Motor neuron (in vitro differentiated cells): ENCODE measurements at regions not wholly inside any gene's neighbourhood (a gene's known extent, or its start where the extent isn't known, plus 50 kb on each side); places are given as distances from the start of the nearest gene placed in this dataset.
A peak's percentile ranks its signal among the peaks of the same experiment; 100 is the strongest.

Source experiments
- ATAC-seq, 8 experiments: fragments of 200-7000 bp; cut with Tn5 transposase; replicated peaks in 6 of 8; 2 replicates each; pipeline ENCODE4 v1.8.0; 2021; ENCODE audit warnings: mild to moderate bottlenecking in 8 of 8, moderate library complexity in 8 of 8
- H3K27ac ChIP-seq, 2 donors: fragments of 250-450 bp; sonication (Bioruptor Pico); 2 replicates each; pipeline ENCODE4 v1.9.0; 2021; ENCODE audit warnings: antibody characterized with exemption in 2 of 2, mild to moderate bottlenecking in 2 of 2, moderate library complexity in 1 of 2
- H3K4me1 ChIP-seq, 2 donors: fragments of 250-450 bp; sonication (Bioruptor Pico); replicated peaks in 1 of 2; 2 replicates each; pipeline ENCODE4 v1.6.1; 2021; ENCODE audit warnings: antibody characterized with exemption in 2 of 2, mild to moderate bottlenecking in 2 of 2, moderate library complexity in 1 of 2
- H3K4me3 ChIP-seq, 5 donors: fragments of 250-450 bp; sonication (Bioruptor Pico); 2 replicates each; pipeline ENCODE4 v1.9.0; 2021; ENCODE audit warnings: antibody characterized with exemption in 5 of 5, mild to moderate bottlenecking in 5 of 5, moderate library complexity in 4 of 5
- WGBS, 10 experiments: fragments of 450-650 bp; shearing (Covaris generic); methylation state at CpG; one replicate each; pipeline ENCODE4 v1.0.0; 2022; 5-methylcytosine and 5-hydroxymethylcytosine counted together
- in situ Hi-C, 9 experiments: fragments of 400-800 bp; cut with MboI; loops; one replicate each; pipeline ENCODE4 v1.15.0; 2021; ENCODE audit warnings: low sequenced_read_pairs in 9 of 9, low pct_unique_long_range_greater_than_20kb in 2 of 9; ENCODE audit not compliant: unreplicated experiment in 9 of 9

- ATAC-seq = no peak
- 60 to 100% (median 88%) methylated on average over 1 to 3 of the region's 3 CpGs; no CpG with 5 or more reads in 1 of the 10 experiments for WGBS, 10 experiments
- H3K27ac ChIP-seq = no peak overlapping the region
- H3K4me3 ChIP-seq = no peak overlapping the region
- in situ Hi-C loops = loop anchor here in 1 of 9 experiments (25.0 kb wide), 1 partner anchor 102 kb away; no protein-coding TSS in a partner anchor
- H3K4me1 ChIP-seq = peaks cover 6 to 11% of the 10 kb centered on the region in 2 donors
These were observed 103.7 kb upstream of the TPM1 start for GRCh38 chr15:62938825-62939224.

DNA sequence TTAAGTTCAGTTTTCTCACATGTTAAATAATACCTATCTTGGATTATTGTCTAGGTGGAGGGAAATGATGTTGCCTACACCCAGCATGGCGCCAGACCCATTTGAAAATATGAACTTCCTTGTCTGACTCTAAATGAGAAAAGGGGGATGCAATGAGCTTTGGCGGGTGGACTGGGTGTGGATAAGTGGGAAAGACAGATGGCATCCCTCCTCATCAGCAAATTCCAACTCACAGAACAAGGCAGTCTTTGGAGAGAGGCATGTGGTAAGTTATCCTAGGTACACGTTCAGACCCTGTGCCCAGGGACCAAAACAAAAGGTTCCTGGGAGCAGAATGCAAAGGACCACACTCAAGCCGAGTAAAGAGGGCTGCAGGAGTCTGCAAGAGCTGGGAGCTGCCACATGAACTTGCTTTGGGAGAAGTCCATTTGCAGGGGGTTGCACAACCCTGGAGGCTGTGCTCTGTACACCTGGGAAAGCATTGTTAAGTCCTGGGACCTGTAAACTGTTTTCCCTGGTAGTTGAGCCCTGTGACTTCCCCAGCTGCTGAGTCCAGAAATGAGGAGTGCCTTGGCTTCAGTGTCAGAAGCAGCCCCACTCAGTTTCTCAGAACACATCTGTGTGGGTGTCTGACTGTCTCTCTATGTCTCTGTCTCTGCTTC is 102.3 kb upstream of the TPM1 start:
- 0 to 100% (median 81%) methylated on average over 1 to 4 of the region's 4 CpGs; no CpG with 5 or more reads in 2 of the 10 experiments for WGBS, 10 experiments
- Histone ChIP-seq H3K4me3 (no peak overlapping the region), H3K27ac (peak overlapping the region in 1 of 2 donors; percentile 65), H3K4me1 (peaks cover 6 to 11% of the 10 kb centered on the region in 2 donors)
- in situ Hi-C loops = loop anchor here in 1 of 9 experiments (25.0 kb wide), 1 partner anchor 103 kb away; no protein-coding TSS in a partner anchor
- no peak for ATAC-seq

DNA sequence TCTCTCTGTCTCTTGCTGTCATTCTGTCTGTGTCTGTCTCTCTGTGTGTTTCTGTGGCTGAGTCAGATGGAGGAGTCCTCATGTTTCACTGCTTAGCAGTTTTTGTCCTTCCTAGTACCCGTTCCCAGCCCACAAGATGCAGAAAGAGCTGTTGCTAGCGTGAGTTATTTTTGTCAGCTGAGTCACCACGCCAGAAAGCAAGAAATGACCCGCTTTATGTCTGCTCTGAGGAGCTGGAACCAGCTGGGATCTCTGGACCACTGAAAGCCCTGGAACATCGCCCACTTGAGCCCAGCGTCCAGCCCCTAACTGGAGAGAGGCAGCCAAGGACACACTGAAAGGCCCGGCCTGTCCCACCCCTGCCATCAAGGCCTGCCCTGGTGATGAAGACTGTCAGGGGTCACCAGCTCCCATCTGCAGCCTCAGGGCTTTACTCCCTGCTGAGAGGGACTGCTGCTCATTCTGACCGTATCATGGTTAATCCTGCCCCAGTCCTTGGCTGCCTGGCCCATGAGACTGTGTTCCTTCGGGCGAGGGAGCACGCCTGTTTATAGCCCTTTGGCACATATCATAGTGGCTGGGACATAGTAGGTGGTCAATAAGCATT is 101.7 kb upstream of the TPM1 start:
- in situ Hi-C loops = loop anchor here in 1 of 9 experiments (25.0 kb wide), 1 partner anchor 104 kb away; no protein-coding TSS in a partner anchor
- Histone ChIP-seq H3K4me1 (peaks cover 6 to 9% of the 10 kb centered on the region in 2 donors), H3K4me3 (no peak overlapping the region), H3K27ac (peak overlapping the region in 1 of 2 donors; percentile 65)
- WGBS, 10 experiments = 14 to 92% (median 33%) methylated on average over 1 to 8 of the region's 11 CpGs; no CpG with 5 or more reads in 3 of the 10 experiments
- ATAC-seq = peak; percentile 90 to 97 (median 94)

DNA sequence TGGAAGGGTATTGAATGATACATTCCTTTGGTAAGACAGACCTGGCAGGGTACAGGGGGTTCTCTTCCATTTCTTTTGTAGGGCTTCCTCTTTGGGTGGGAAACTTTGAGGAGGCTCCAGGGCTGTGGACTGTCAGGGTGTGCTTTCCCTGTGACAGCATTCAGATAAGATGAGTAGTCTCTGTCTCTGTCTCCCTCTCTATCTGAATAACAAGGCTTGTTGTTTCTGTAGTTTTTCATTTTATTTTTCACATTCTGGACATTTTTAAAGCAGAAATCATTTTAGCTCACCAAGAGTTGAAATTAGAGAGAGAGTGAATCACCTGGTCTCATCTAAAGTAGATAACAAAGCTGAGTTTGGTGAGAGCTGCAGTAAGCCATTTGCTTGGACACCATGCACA is 100.8 kb upstream of the TPM1 start:
- no peak for ATAC-seq
- no peak overlapping the region for H3K27ac ChIP-seq

DNA sequence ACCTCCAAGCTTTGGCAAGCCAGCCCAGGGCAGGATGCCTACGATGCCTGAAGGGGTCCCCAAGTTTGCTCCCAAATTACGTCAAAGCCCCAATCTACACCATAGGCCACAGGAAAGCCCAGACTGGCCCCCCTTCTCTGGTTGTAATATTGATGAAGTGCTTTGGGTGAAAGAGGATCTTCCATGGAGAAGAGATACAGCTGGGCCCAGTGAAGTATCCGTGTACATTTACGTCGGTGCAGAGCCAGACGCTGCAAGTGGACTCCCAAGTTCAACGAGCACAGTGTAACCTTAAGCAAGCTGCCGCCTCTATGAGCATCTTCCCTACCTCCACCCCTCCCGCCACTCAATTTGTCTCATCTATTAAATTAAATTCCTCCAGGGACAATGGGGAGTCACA is 100.1 kb upstream of the TPM1 start:
- Histone ChIP-seq H3K4me1 (peaks cover 6 to 10% of the 10 kb centered on the region in 2 donors), H3K27ac (no peak overlapping the region), H3K4me3 (no peak overlapping the region)
- no peak for ATAC-seq
- 84 to 100% (median 97%) methylated on average over 1 to 9 of the region's 9 CpGs; no CpG with 5 or more reads in 4 of the 10 experiments for WGBS, 10 experiments
- in situ Hi-C loops = loop anchor here in 1 of 9 experiments (25.0 kb wide), 1 partner anchor 105 kb away; no protein-coding TSS in a partner anchor

More for the DNA sequence above, 100.8 kb upstream of the TPM1 start:
- no peak overlapping the region for H3K4me3 ChIP-seq
- H3K4me1 ChIP-seq = peaks cover 6 to 10% of the 10 kb centered on the region in 2 donors
- in situ Hi-C loops = loop anchor here in 1 of 9 experiments (25.0 kb wide), 1 partner anchor 104 kb away; no protein-coding TSS in a partner anchor

DNA sequence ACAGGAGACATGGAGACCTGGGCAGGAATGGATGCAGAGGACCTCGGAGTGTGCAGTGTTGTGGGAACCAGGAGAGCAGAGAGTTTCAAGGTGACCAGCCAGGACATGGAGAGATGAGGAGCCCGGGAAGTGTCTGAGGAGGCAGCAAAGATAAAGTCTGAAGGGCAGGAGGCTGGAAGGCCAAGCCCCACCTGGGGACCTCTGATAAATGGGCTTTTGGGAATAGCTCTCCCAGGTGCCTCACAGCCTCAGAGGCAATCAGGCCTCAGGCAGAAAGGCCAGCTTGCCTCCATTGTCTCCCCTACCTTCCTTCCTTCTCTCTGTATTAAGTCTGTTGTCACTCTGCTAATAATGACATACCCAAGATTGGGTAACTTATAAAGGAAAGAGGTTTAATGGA is 97.5 kb upstream of the TPM1 start:
- WGBS, 10 experiments = 64 to 100% (median 80%) methylated on average over 1 to 2 of the region's 2 CpGs; no CpG with 5 or more reads in 5 of the 10 experiments
- no peak for ATAC-seq
- H3K27ac ChIP-seq = no peak overlapping the region
- in situ Hi-C loops = loop anchor here in 1 of 9 experiments (25.0 kb wide), 1 partner anchor 108 kb away; no protein-coding TSS in a partner anchor
- H3K4me1 ChIP-seq = peaks cover 5 to 10% of the 10 kb centered on the region in 2 donors
- no peak overlapping the region for H3K4me3 ChIP-seq

DNA sequence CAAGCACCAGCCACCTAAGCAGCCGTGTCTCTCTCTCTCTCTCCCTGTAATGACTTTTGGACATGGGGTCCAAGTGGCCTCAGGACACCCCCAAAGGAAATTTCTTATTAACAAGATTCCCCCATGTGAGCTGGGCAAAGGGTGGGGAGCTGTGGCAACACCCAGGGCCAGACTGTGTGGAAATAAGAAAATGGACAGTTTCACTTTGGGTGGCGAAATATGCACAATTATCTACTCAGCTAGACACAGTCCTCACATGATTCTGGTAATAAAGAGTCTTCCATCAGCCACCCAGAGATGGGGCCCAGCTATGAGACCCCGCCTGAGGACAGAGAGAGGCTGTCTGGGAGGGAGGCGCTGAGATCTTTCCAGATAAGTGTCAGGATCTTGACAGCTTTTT is 96.8 kb upstream of the TPM1 start:
- WGBS, 10 experiments = 20 to 88% (median 76%) methylated on average over 1 to 4 of the region's 4 CpGs; no CpG with 5 or more reads in 5 of the 10 experiments
- H3K4me3 ChIP-seq = no peak overlapping the region
- in situ Hi-C loops = loop anchor here in 1 of 9 experiments (25.0 kb wide), 1 partner anchor 108 kb away; no protein-coding TSS in a partner anchor

GRCh38 chr15:62946940-62947339 is 95.6 kb upstream of the TPM1 start:
- Histone ChIP-seq H3K27ac (no peak overlapping the region), H3K4me1 (peaks cover 5 to 8% of the 10 kb centered on the region in 2 donors), H3K4me3 (no peak overlapping the region)
- 40 to 100% (median 94%) methylated on average over 1 to 2 of the region's 2 CpGs; no CpG with 5 or more reads in 4 of the 10 experiments for WGBS, 10 experiments
- ATAC-seq = no peak
- in situ Hi-C loops = loop anchor here in 1 of 9 experiments (25.0 kb wide), 1 partner anchor 110 kb away; no protein-coding TSS in a partner anchor

More for the DNA sequence above, 96.8 kb upstream of the TPM1 start:
- H3K27ac ChIP-seq = no peak overlapping the region
- H3K4me1 ChIP-seq = peaks cover 6 to 8% of the 10 kb centered on the region in 2 donors
- ATAC-seq = peak in 3 of 8 experiments; percentile 43 to 73 (median 45)

GRCh38 chr15:62950462-62950931 is 92.0 kb upstream of the TPM1 start:
- WGBS, 10 experiments = 38 to 100% (median 93%) methylated on average over 1 to 3 of the region's 5 CpGs; no CpG with 5 or more reads in 5 of the 10 experiments

GRCh38 chr15:62951481-62951880 is 91.1 kb upstream of the TPM1 start:
- ATAC-seq = peak in 3 of 8 experiments; percentile 79 to 96 (median 87)
- H3K27ac ChIP-seq = no peak overlapping the region
- in situ Hi-C loops = no loop called here
- no peak overlapping the region for H3K4me3 ChIP-seq
- peaks cover 3 to 8% of the 10 kb centered on the region in 2 donors for H3K4me1 ChIP-seq
- 20 to 94% (median 76%) methylated on average over 1 to 3 of the region's 5 CpGs; no CpG with 5 or more reads in 1 of the 10 experiments for WGBS, 10 experiments

More at GRCh38 chr15:62950462-62950931, 92.0 kb upstream of the TPM1 start:
- H3K4me3 ChIP-seq = no peak overlapping the region
- no peak overlapping the region for H3K27ac ChIP-seq
- in situ Hi-C loops = no loop called here
- peak in 5 of 8 experiments; percentile 46 to 74 (median 68) for ATAC-seq
- H3K4me1 ChIP-seq = peaks cover 5 to 8% of the 10 kb centered on the region in 2 donors

GRCh38 chr15:62953021-62953420 is 89.5 kb upstream of the TPM1 start:
- ATAC-seq = peak in 1 of 8 experiments; percentile 36
- no peak overlapping the region for H3K27ac ChIP-seq
- peaks cover 3 to 8% of the 10 kb centered on the region in 2 donors for H3K4me1 ChIP-seq
- 60 to 100% (median 89%) methylated on average over 2 to 24 of the region's 29 CpGs; no CpG with 5 or more reads in 2 of the 10 experiments for WGBS, 10 experiments
- in situ Hi-C loops = no loop called here
- no peak overlapping the region for H3K4me3 ChIP-seq

GRCh38 chr15:62953496-62954045 is 89.0 kb upstream of the TPM1 start:
- Histone ChIP-seq H3K27ac (no peak overlapping the region), H3K4me3 (no peak overlapping the region), H3K4me1 (peaks cover 3 to 8% of the 10 kb centered on the region in 2 donors)
- WGBS, 10 experiments = 75 to 100% (median 95%) methylated on average over 1 to 11 of the region's 24 CpGs; no CpG with 5 or more reads in 1 of the 10 experiments
- in situ Hi-C loops = no loop called here
- no peak for ATAC-seq
